ENCODE measurements at regions not wholly inside any gene's neighbourhood (a gene's known extent, or its start where the extent isn't known, plus 50 kb on each side); places are given as distances from the start of the nearest gene placed in this dataset.
"Not testable (repeated sequence)": the region's sequence is repeated elsewhere in the genome, so short reads cannot be mapped to it uniquely, and the experiment has no call there.

DNA sequence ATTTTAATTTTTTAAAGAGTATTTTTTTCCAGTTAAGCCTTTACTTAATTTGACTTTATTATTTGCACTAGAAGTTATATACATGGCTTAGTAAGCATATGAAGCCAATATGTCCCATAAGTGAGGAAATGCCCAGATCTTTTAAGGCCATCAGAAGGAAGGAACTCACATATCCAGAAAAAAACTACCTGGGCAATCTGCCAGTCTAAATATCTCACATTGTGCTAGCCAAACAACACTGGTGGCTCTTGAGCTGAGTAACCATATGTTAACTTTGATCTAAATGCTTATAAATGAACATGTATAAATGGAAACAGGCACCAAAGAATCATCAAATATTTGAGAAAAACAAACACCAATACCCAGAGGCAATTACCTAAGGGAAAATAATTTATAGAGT, 138.6 kb upstream of the APOOL start:
- no peak for DNase-seq (ENCODE audit: low spot score)

DNA sequence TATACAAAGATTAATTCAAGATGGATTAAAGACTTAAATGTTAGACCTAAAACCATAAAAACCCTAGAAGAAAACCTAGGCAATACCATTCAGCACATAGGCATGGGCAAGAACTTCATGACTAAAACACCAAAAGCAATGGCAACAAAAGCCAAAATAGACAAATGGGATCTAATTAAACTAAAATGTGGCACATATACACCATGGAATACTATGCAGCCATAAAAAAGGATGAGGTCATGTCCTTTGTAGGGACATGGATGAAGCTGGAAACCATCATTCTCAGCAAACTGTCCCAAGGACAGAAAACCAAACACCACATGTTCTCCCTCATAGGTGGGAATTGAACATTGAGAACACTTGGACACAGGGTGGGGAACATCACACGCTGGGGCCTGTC, 133.4 kb upstream of the APOOL start:
- DNase-seq (ENCODE audit: low spot score) = not testable (repeated sequence)

- DNase-seq (ENCODE audit: low spot score) = not testable (repeated sequence)
These were observed 131.4 kb upstream of the APOOL start for GRCh38 chrX:84872160-84872771.

DNA sequence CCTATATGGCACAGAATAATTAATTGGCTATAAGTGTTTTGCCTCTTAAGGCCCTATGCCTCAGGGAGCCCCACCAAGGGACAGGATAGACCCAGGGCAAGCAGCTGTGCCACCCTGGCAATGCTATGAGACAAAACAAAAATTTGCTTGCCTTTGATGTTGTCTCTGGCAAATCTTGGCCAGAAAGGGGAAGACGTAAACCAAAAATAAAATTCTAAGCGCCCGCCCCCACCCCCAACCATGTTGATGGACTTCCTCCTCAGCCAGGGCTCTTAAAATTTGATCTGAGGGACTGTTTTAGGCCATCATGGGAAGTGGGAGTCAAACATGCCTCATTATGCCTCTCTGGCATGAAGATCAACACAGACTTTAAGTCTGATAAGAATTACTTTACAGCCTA, 130.5 kb upstream of the APOOL start:
- no peak for DNase-seq (ENCODE audit: low spot score)

GRCh38 chrX:84876876-84877275, 126.8 kb upstream of the APOOL start:
- DNase-seq (ENCODE audit: low spot score) = no peak

- DNase-seq (ENCODE audit: low spot score) = no peak
These were observed 109.8 kb upstream of the APOOL start for GRCh38 chrX:84893897-84894296.

GRCh38 chrX:84907324-84907968, 96.2 kb upstream of the APOOL start:
- no peak for DNase-seq (ENCODE audit: low spot score)

DNA sequence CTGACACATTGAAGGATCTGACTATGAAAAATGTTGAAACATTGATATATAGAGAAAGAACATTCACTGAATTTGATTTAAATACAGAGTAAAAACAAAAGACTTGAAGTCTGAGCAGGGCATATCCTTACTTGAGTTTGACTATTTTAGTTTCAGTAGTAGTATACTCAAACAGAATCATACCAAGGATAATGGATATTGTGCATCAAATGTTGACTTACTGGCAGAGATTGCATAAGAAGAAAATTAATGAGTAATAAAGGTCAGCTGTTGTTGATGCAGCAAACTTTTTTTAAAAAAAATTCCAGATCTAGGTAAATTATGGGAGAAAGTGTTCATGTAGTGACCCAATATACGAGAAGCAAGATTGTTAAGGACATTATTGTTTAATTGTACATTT, 94.5 kb upstream of the APOOL start:
- no peak for DNase-seq (ENCODE audit: low spot score)

DNA sequence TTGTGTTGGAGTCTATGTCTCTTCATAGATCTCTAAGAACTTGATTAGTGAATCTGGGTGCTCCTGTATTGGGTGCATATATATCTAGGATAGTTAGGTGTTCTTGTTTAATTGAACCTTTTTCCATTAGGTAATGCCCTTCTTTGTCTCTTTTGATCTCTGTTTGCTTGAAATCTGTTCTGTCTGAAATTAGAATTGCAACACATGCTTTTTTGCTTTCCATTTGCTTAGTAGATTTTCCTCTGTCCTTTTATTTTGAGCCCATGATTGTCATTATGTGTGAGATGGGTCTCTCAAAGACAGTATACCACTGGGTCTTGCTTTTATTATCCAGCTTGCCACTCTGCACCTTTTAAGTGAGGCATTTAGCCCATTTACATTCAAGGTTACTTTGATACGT, 79.1 kb upstream of the APOOL start:
- no peak for DNase-seq (ENCODE audit: low spot score)

DNA sequence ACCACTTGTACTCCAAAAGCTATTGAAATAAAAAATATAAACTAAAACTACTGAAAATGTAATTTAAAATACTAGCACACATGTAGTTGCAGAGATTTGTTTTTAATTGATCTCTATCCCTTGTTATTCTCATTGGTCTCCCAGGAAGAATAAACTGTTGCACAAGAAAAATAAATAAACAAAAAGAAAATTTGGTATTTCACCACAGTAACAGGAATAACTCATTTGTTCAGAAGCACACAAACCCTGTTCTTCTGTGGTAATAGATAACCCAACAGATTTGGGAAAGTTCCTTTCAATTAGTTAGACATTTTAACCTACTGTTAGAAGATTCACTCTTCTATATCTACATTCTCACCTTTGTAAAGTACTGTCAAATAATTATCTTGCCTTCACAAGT, 70.9 kb upstream of the APOOL start:
- DNase-seq (ENCODE audit: low spot score) = no peak

DNA sequence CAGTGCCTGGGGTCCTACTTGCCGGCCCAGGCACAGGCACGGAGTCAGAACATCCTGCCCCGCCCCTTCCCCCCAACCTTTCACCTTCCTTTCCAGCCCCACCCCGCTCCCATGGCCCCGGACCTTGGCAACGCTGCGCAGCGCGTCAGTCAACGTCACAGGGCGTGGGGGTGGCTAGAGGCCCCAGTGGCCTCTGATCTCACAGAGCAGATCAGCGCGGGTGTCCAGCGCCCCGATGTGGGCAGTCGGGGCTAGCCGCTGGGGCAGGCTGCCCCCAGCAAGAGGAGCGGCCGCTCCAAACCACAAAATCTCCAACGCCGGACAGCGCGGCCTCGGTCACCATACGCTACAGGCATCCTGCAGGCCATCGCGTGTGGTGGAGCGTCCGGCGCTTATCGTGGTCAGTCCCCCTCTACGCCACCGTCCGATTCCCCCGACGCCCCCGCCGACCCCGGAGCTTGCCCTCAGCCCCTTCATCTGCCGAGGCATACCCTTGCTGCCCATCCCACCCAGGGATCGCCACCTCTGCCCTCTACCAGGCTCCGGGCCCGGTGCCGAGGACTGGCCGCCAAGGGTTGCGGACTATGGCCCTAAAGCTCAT, 69.6 kb upstream of the APOOL start:
- no peak for DNase-seq (ENCODE audit: low spot score)
